Panc1 (cell line): ENCODE measurements at regions not wholly inside any gene's neighbourhood (a gene's known extent, or its start where the extent isn't known, plus 50 kb on each side); places are given as distances from the start of the nearest gene placed in this dataset.

ENCODE experiments used
- ATAC-seq: fragments of 200-7000 bp; cut with Tn5 transposase; 2 replicates; pipeline ENCODE4 v1.9.1; 2020; ENCODE audit warnings: mild to moderate bottlenecking, moderate library complexity
- BruUV-seq: library from RNA; stranded (reverse); fragments of 400-500 nt; replicated peaks from 2 replicates; lab custom pipeline; 2021; lab: Mats Ljungman, UMichigan
- CTCF ChIA-PET: fragments of 300-600 bp; sonication (Branson Sonifier 250); formaldehyde crosslinking; loops from one replicate; lab custom pipeline; 2022; ENCODE audit warnings: antibody characterized with exemption; lab: Charles Lee
- POLR2A ChIA-PET: fragments of 300-600 bp; sonication (Branson Sonifier 250); formaldehyde crosslinking; loops from one replicate; lab custom pipeline; 2022; ENCODE audit warnings: antibody characterized with exemption; lab: Charles Lee
- DNase-seq: peaks from one replicate; pipeline ENCODE4 v3.0.0-alpha.2; 2010; ENCODE audit warnings: low read depth, low spot score
- H3K27ac ChIP-seq: 2 replicates; pipeline ENCODE4 v1.5.1; 2011; ENCODE audit warnings: mild to moderate bottlenecking, low read length, inconsistent platforms
- H3K27me3 ChIP-seq: fragments of 200-500 bp; sonication (Bioruptor generic); 2 replicates; pipeline ENCODE4 v1.6.0; 2014; ENCODE audit warnings: low read length, inconsistent platforms; ENCODE audit not compliant: control insufficient read depth, insufficient read depth
- H3K36me3 ChIP-seq: fragments of 200-500 bp; sonication (Bioruptor generic); 2 replicates; pipeline ENCODE4 v1.5.1; 2014; ENCODE audit warnings: inconsistent platforms, mild to moderate bottlenecking, low read length, moderate library complexity; ENCODE audit not compliant: control insufficient read depth, insufficient read depth
- H3K4me1 ChIP-seq: 2 replicates; pipeline ENCODE4 v1.5.1; 2011; ENCODE audit warnings: inconsistent platforms, mild to moderate bottlenecking, low read length, moderate library complexity; ENCODE audit not compliant: control insufficient read depth, insufficient read depth
- H3K4me3 ChIP-seq, 2 experiments: 2 replicates each; pipeline ENCODE4 v1.5.1; 2011 to 2012; ENCODE audit warnings: low read depth in 2 of 2, low read length in 2 of 2, mild to moderate bottlenecking in 2 of 2, inconsistent platforms in 1 of 2, moderate library complexity in 1 of 2
- H3K9me3 ChIP-seq: fragments of 200-500 bp; sonication (Bioruptor generic); 2 replicates; pipeline ENCODE4 v1.5.1; 2014; ENCODE audit warnings: low read depth, mild to moderate bottlenecking, inconsistent platforms, low read length, moderate library complexity; ENCODE audit not compliant: control insufficient read depth, insufficient read depth
- CTCF ChIP-seq: fragments of 450-650 bp; IDR thresholded peaks from 2 replicates; pipeline ENCODE4 v1.5.1; 2017; ENCODE audit warnings: mild to moderate bottlenecking
- POLR2AphosphoS5 ChIP-seq: IDR thresholded peaks from 2 replicates; pipeline ENCODE4 v1.6.1; 2012; ENCODE audit warnings: mild to moderate bottlenecking, low read depth, low read length, moderate library complexity
- REST ChIP-seq, 2 experiments: IDR thresholded peaks; 2 replicates each; pipeline ENCODE4 v1.6.1; 2011 to 2012; ENCODE audit warnings: low read depth in 2 of 2, control low read depth in 1 of 2, low read length in 1 of 2, mild to moderate bottlenecking in 1 of 2, moderate library complexity in 1 of 2; ENCODE audit not compliant: insufficient read depth in 1 of 2
- SIN3A ChIP-seq: IDR thresholded peaks from 2 replicates; pipeline ENCODE4 v1.6.1; 2012; ENCODE audit warnings: low read depth, mild to moderate bottlenecking, low read length, moderate library complexity, borderline replicate concordance; ENCODE audit not compliant: insufficient read depth
- TCF7L2 ChIP-seq: IDR thresholded peaks from 2 replicates; pipeline ENCODE4 v1.6.1; 2011; ENCODE audit warnings: mild to moderate bottlenecking, low read depth, low read length, inconsistent platforms
- in situ Hi-C: cut with HindIII; loops from 2 replicates; pipeline ENCODE4 v1.10.0; 2016; ENCODE audit warnings: low sequenced_read_pairs, low pct_unique_long_range_greater_than_20kb
- intact Hi-C: fragments of 100-400 bp; cut with micrococcal nuclease; formaldehyde crosslinking; loops from one replicate; pipeline ENCODE4 v1.10.0; 2022; ENCODE audit not compliant: unreplicated experiment

- Histone ChIP-seq H3K9me3 (no peaks in the 10 kb centered on the region), H3K4me1 (no peaks in the 10 kb centered on the region), H3K36me3 (no peaks in the 10 kb centered on the region), H3K27ac (no peak overlapping the region), H3K27me3 (no peaks in the 10 kb centered on the region), H3K4me3 (no peak overlapping the region)
- ChIA-PET POLR2A (no interaction called here), CTCF (no interaction called here)
- ATAC-seq (no peak), DNase-seq (no peak)
- intact Hi-C loops (no loop called here), in situ Hi-C loops (no loop called here)
- BruUV-seq: no TSS peak
- TF ChIP-seq SIN3A: no peak
- no peak for TF ChIP-seq TCF7L2
These were observed 729.2 kb upstream of the DDX18 start for GRCh38 chr2:117085256-117085655.

GRCh38 chr2:117085737-117086136, 728.8 kb upstream of the DDX18 start:
- Histone ChIP-seq H3K27me3 (no peaks in the 10 kb centered on the region), H3K4me3 (no peak overlapping the region), H3K4me1 (no peaks in the 10 kb centered on the region), H3K9me3 (no peaks in the 10 kb centered on the region), H3K27ac (no peak overlapping the region), H3K36me3 (no peaks in the 10 kb centered on the region)
- ATAC-seq (no peak), DNase-seq (no peak)
- ChIA-PET CTCF (no interaction called here), POLR2A (no interaction called here)
- in situ Hi-C loops (no loop called here), intact Hi-C loops (no loop called here)
- TF ChIP-seq TCF7L2 (no peak), REST (IDR thresholded peaks at IDR 0.05; ENCODE audit: insufficient read depth in 1 of 2, low read depth in 2 of 2, low read length in 1 of 2) (no peak), CTCF (no peak), POLR2AphosphoS5 (no peak), SIN3A (no peak)
- no TSS peak for BruUV-seq

- no peak for TF ChIP-seq POLR2AphosphoS5
- TF ChIP-seq TCF7L2: no peak
- no peak for TF ChIP-seq CTCF
- no peak for TF ChIP-seq SIN3A
- no peak for TF ChIP-seq REST (IDR thresholded peaks at IDR 0.05; ENCODE audit: insufficient read depth in 1 of 2, low read depth in 2 of 2, low read length in 1 of 2)
- intact Hi-C loops: no loop called here
- H3K4me3 ChIP-seq: no peak overlapping the region
These were observed 728.1 kb upstream of the DDX18 start for GRCh38 chr2:117086174-117086942.

More at GRCh38 chr2:117086174-117086942, 728.1 kb upstream of the DDX18 start:
- no peaks in the 10 kb centered on the region for H3K27me3 ChIP-seq
- no peaks in the 10 kb centered on the region for H3K36me3 ChIP-seq
- no peak for DNase-seq
- in situ Hi-C loops: no loop called here
- no peaks in the 10 kb centered on the region for H3K4me1 ChIP-seq
- ATAC-seq: no peak
- BruUV-seq: no TSS peak
- H3K27ac ChIP-seq: no peak overlapping the region
- POLR2A ChIA-PET: no interaction called here
- no peaks in the 10 kb centered on the region for H3K9me3 ChIP-seq
- CTCF ChIA-PET: interaction anchor here (0.6 kb wide), 1 partner anchor 206 kb away, joined by 3 read pairs; no protein-coding TSS in a partner anchor
